Activated CD4-positive, alpha-beta T cell treated with anti-CD3 and anti-CD28 coated beads, Interleukin-2, amount 10 ng/mL, durations not matched to agents 7 days and 5 days (primary cell): ENCODE measurements at regions not wholly inside any gene's neighbourhood (a gene's known extent, or its start where the extent isn't known, plus 50 kb on each side); places are given as distances from the start of the nearest gene placed in this dataset.
"Not testable (repeated sequence)": the region's sequence is repeated elsewhere in the genome, so short reads cannot be mapped to it uniquely, and the experiment has no call there.

Source experiments
- CTCF ChIA-PET: fragments of 350-600 bp; sonication (Branson Sonifier 250); formaldehyde crosslinking; loops from one replicate; lab custom pipeline; 2021; ENCODE audit warnings: antibody characterized with exemption; lab: Charles Lee
- POLR2A ChIA-PET: fragments of 350-600 bp; sonication (Branson Sonifier 250); formaldehyde crosslinking; loops from one replicate; lab custom pipeline; 2021; ENCODE audit warnings: antibody characterized with exemption; lab: Charles Lee
- DNase-seq: peaks from one replicate; pipeline ENCODE4 v3.0.0-alpha.2; 2020
- H3K27ac Mint-ChIP-seq: one replicate; pipeline ENCODE4 v1.8.0; 2021; ENCODE audit warnings: mild to moderate bottlenecking, moderate library complexity, mixed read lengths
- H3K27me3 Mint-ChIP-seq: one replicate; pipeline ENCODE4 v1.8.0; 2021; ENCODE audit warnings: mixed read lengths
- H3K36me3 Mint-ChIP-seq: one replicate; pipeline ENCODE4 v1.8.0; 2021; ENCODE audit warnings: low read depth, mixed read lengths
- H3K4me1 Mint-ChIP-seq: one replicate; pipeline ENCODE4 v1.8.0; 2021; ENCODE audit warnings: mixed read lengths
- H3K4me3 Mint-ChIP-seq: one replicate; pipeline ENCODE4 v1.8.0; 2021; ENCODE audit warnings: mild to moderate bottlenecking, moderate library complexity, mixed read lengths
- H3K9me3 Mint-ChIP-seq: one replicate; pipeline ENCODE4 v1.8.0; 2021; ENCODE audit warnings: mixed read lengths

GRCh38 chr10:124150807-124151417 lies 57.5 kb upstream of the CHST15 start:
- no peak overlapping the region for H3K4me3 Mint-ChIP-seq
- peaks cover 2% of the 10 kb centered on the region for H3K36me3 Mint-ChIP-seq
- no peak for DNase-seq
- ChIA-PET POLR2A (no interaction called here), CTCF (interaction anchor here (0.9 kb wide), 1 partner anchor 432 kb away, joined by 3 read pairs; no protein-coding TSS in a partner anchor)
- peaks cover 16% of the 10 kb centered on the region for H3K27me3 Mint-ChIP-seq
- peaks cover 5% of the 10 kb centered on the region for H3K9me3 Mint-ChIP-seq
- H3K4me1 Mint-ChIP-seq: peaks cover 31% of the 10 kb centered on the region
- H3K27ac Mint-ChIP-seq: peak overlapping the region; percentile 55

- DNase-seq: no peak
- H3K27me3 Mint-ChIP-seq: peaks cover 16% of the 10 kb centered on the region
- H3K4me3 Mint-ChIP-seq: no peak overlapping the region
- H3K36me3 Mint-ChIP-seq: no peaks in the 10 kb centered on the region
- peak overlapping the region; percentile 57 for H3K27ac Mint-ChIP-seq
- peaks cover 28% of the 10 kb centered on the region for H3K4me1 Mint-ChIP-seq
- ChIA-PET CTCF (no interaction called here), POLR2A (no interaction called here)
- peaks cover under 1% of the 10 kb centered on the region for H3K9me3 Mint-ChIP-seq
Observed at GRCh38 chr10:124150189-124150806, 56.9 kb upstream of the CHST15 start.

- peak; percentile 12 for DNase-seq
- CTCF ChIA-PET: no interaction called here
- Mint-ChIP-seq H3K27ac (no peak overlapping the region), H3K4me1 (peaks cover 25% of the 10 kb centered on the region), H3K4me3 (no peak overlapping the region), H3K36me3 (no peaks in the 10 kb centered on the region), H3K27me3 (peaks cover 16% of the 10 kb centered on the region), H3K9me3 (no peaks in the 10 kb centered on the region)
- POLR2A ChIA-PET: no interaction called here
Observed at GRCh38 chr10:124149189-124150042, 56.0 kb upstream of the CHST15 start.

GRCh38 chr10:124148509-124149188 lies 55.3 kb upstream of the CHST15 start:
- POLR2A ChIA-PET, H3K4me3 Mint-ChIP-seq, DNase-seq, CTCF ChIA-PET, H3K36me3 Mint-ChIP-seq, H3K27ac Mint-ChIP-seq, H3K9me3 Mint-ChIP-seq: not testable (repeated sequence)
- H3K4me1 Mint-ChIP-seq: peaks cover 25% of the 10 kb centered on the region
- peaks cover 16% of the 10 kb centered on the region for H3K27me3 Mint-ChIP-seq

GRCh38 chr10:124146483-124146882 lies 53.1 kb upstream of the CHST15 start:
- ChIA-PET CTCF (no interaction called here), POLR2A (no interaction called here)
- Mint-ChIP-seq H3K36me3 (no peaks in the 10 kb centered on the region), H3K9me3 (no peaks in the 10 kb centered on the region), H3K27me3 (peaks cover 12% of the 10 kb centered on the region), H3K27ac (no peak overlapping the region), H3K4me1 (peaks cover 22% of the 10 kb centered on the region), H3K4me3 (no peak overlapping the region)
- no peak for DNase-seq

- no peak overlapping the region for H3K4me3 Mint-ChIP-seq
- H3K36me3 Mint-ChIP-seq: no peaks in the 10 kb centered on the region
- POLR2A ChIA-PET: no interaction called here
Observed at GRCh38 chr10:124145109-124145870, 51.9 kb upstream of the CHST15 start.

GRCh38 chr10:124144536-124144935 lies 51.1 kb upstream of the CHST15 start:
- Mint-ChIP-seq H3K27me3 (peaks cover 7% of the 10 kb centered on the region), H3K4me1 (peaks cover 9% of the 10 kb centered on the region), H3K27ac (no peak overlapping the region), H3K4me3 (no peak overlapping the region), H3K36me3 (no peaks in the 10 kb centered on the region), H3K9me3 (no peaks in the 10 kb centered on the region)
- DNase-seq: no peak
- ChIA-PET POLR2A (no interaction called here), CTCF (interaction anchor here (0.9 kb wide), 1 partner anchor 11 kb away, joined by 3 read pairs; no protein-coding TSS in a partner anchor)

More at GRCh38 chr10:124145109-124145870, 51.9 kb upstream of the CHST15 start:
- Mint-ChIP-seq H3K27me3 (peaks cover 2% of the 10 kb centered on the region), H3K4me1 (peaks cover 16% of the 10 kb centered on the region), H3K9me3 (no peaks in the 10 kb centered on the region), H3K27ac (no peak overlapping the region)
- DNase-seq: no peak
- CTCF ChIA-PET: interaction anchor here (0.9 kb wide), 1 partner anchor 12 kb away, joined by 3 read pairs; no protein-coding TSS in a partner anchor

- H3K27me3 Mint-ChIP-seq: peaks cover 6% of the 10 kb centered on the region
- ChIA-PET CTCF (no interaction called here), POLR2A (no interaction called here)
- no peak overlapping the region for H3K4me3 Mint-ChIP-seq
- DNase-seq: no peak
- no peaks in the 10 kb centered on the region for H3K36me3 Mint-ChIP-seq
- H3K4me1 Mint-ChIP-seq: peaks cover 3% of the 10 kb centered on the region
- H3K27ac Mint-ChIP-seq: no peak overlapping the region
- no peaks in the 10 kb centered on the region for H3K9me3 Mint-ChIP-seq
Observed at GRCh38 chr10:124143721-124144120, 50.3 kb upstream of the CHST15 start.
